ENCODE measurements at regions not wholly inside any gene's neighbourhood (a gene's known extent, or its start where the extent isn't known, plus 50 kb on each side); places are given as distances from the start of the nearest gene placed in this dataset.

DNA sequence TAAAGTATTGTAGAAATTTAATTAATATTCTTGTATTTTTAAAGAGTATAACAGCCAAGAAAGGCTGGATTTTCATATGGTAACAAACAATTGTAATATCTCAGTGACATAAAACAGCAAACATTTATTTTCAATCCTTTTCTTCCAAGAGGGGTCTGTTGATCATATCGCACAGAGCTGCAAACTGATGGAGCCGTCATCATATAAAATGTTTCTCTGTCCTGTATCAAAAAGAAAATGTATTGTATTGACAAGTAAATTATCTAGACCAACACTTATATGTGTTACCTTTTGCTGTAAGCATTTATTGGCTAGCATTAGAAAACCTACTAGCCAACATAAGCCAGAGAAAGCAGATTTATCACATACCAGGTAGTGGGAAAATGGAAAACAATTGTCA is 2861.4 kb upstream of the PCDH20 start:
- TF ChIP-seq CTCF (IDR thresholded peaks at IDR 0.05; ENCODE audit: low read depth, low read length) (no peak), EZH2phosphoT487 (IDR thresholded peaks at IDR 0.05; ENCODE audit: low read depth) (no peak)
